Erythroblast (primary cell): ENCODE measurements at regions not wholly inside any gene's neighbourhood (a gene's known extent, or its start where the extent isn't known, plus 50 kb on each side); places are given as distances from the start of the nearest gene placed in this dataset.

ENCODE experiments used
- GATA1 ChIP-seq: IDR thresholded peaks from 2 replicates; pipeline ENCODE4 v1.6.1; 2011; ENCODE audit warnings: low read depth, mild to moderate bottlenecking, control low read depth, low read length, moderate library complexity
- POLR2A ChIP-seq: IDR thresholded peaks from 2 replicates; pipeline ENCODE4 v1.6.1; 2011; ENCODE audit warnings: mild to moderate bottlenecking, low read length

- TF ChIP-seq POLR2A (no peak), GATA1 (no peak)
These were observed 133.4 kb downstream of the AREG start for GRCh38 chr4:74578329-74578728.
